OCI-LY7 (cell line): ENCODE measurements at regions not wholly inside any gene's neighbourhood (a gene's known extent, or its start where the extent isn't known, plus 50 kb on each side); places are given as distances from the start of the nearest gene placed in this dataset.

Experiments
- BruUV-seq: library from RNA; stranded (reverse); fragments of 400-500 nt; replicated peaks from 2 replicates; lab custom pipeline; 2021; lab: Mats Ljungman, UMichigan
- CTCF ChIA-PET: fragments of 300-600 bp; sonication (Branson Sonifier 250); formaldehyde crosslinking; loops from one replicate; lab custom pipeline; 2022; ENCODE audit warnings: antibody characterized with exemption; ENCODE audit not compliant: unreplicated experiment; lab: Charles Lee
- POLR2A ChIA-PET: fragments of 300-600 bp; sonication (Branson Sonifier 250); formaldehyde crosslinking; loops from one replicate; lab custom pipeline; 2022; ENCODE audit warnings: antibody characterized with exemption; lab: Charles Lee
- DNase-seq: peaks from one replicate; pipeline ENCODE4 v3.0.0-alpha.2; 2015; ENCODE audit warnings: low spot score
- H2AFZ ChIP-seq: fragments of 200-600 bp; sonication (generic), shearing (Covaris generic); 2 replicates; pipeline ENCODE4 v1.6.1; 2014; ENCODE audit warnings: mild to moderate bottlenecking, antibody characterized with exemption, low read length, moderate library complexity
- H3K27ac ChIP-seq: fragments of 200-600 bp; sonication (generic); 2 replicates; pipeline ENCODE4 v1.5.1; 2014; ENCODE audit warnings: mixed run types, low read depth, mild to moderate bottlenecking, moderate library complexity, low read length, inconsistent platforms; ENCODE audit not compliant: poor library complexity, severe bottlenecking
- H3K36me3 ChIP-seq: fragments of 200-600 bp; sonication (generic); 2 replicates; pipeline ENCODE4 v1.6.1; 2014; ENCODE audit warnings: mild to moderate bottlenecking, antibody characterized with exemption, low read length, moderate library complexity, mixed read lengths; ENCODE audit not compliant: insufficient read depth
- H3K4me1 ChIP-seq: fragments of 200-600 bp; sonication (generic); 2 replicates; pipeline ENCODE4 v1.5.1; 2014; ENCODE audit warnings: mild to moderate bottlenecking, low read length; ENCODE audit not compliant: insufficient read depth, poor library complexity, severe bottlenecking
- H3K4me2 ChIP-seq: fragments of 200-600 bp; sonication (generic); 2 replicates; pipeline ENCODE4 v1.6.1; 2014; ENCODE audit warnings: mild to moderate bottlenecking, low read length
- H3K4me3 ChIP-seq: fragments of 200-600 bp; sonication (generic); 2 replicates; pipeline ENCODE4 v1.5.1; 2014; ENCODE audit warnings: mild to moderate bottlenecking, low read depth, low read length; ENCODE audit not compliant: poor library complexity, severe bottlenecking
- H3K79me2 ChIP-seq: fragments of 200-600 bp; sonication (generic); 2 replicates; pipeline ENCODE4 v1.6.1; 2016; ENCODE audit warnings: low read depth, mild to moderate bottlenecking, low read length, moderate library complexity, mixed read lengths; ENCODE audit not compliant: insufficient read depth
- H3K9me2 ChIP-seq: fragments of 200-600 bp; sonication (generic); 2 replicates; pipeline ENCODE4 v1.6.1; 2016; ENCODE audit warnings: mild to moderate bottlenecking, low read length, mixed read lengths; ENCODE audit not compliant: insufficient read depth
- H3K9me3 ChIP-seq: fragments of 200-600 bp; sonication (generic); 2 replicates; pipeline ENCODE4 v1.6.1; 2014; ENCODE audit warnings: mild to moderate bottlenecking, mixed run types, low read length, mixed read lengths
- H4K20me1 ChIP-seq: fragments of 200-600 bp; sonication (generic); 2 replicates; pipeline ENCODE4 v1.6.1; 2014; ENCODE audit warnings: mild to moderate bottlenecking, antibody characterized with exemption, low read length, moderate library complexity, mixed read lengths; ENCODE audit not compliant: insufficient read depth
- CTCF ChIP-seq: fragments of 200-600 bp; sonication (generic); conservative IDR thresholded peaks from 2 replicates; pipeline ENCODE4 v1.5.1; 2014; ENCODE audit warnings: mild to moderate bottlenecking, antibody characterized with exemption, low read length, moderate library complexity, mixed read lengths
- EZH2phosphoT487 ChIP-seq: fragments of 200-600 bp; sonication (generic); IDR thresholded peaks from 2 replicates; pipeline ENCODE4 v1.6.1; 2018; ENCODE audit warnings: low read depth, borderline replicate concordance, mild to moderate bottlenecking, mixed run types, antibody characterized with exemption, low read length, moderate library complexity, mixed read lengths
- intact Hi-C: fragments of 100-400 bp; cut with micrococcal nuclease; formaldehyde crosslinking; loops from one replicate; pipeline ENCODE4 v1.10.0; 2022; ENCODE audit not compliant: unreplicated experiment

DNA sequence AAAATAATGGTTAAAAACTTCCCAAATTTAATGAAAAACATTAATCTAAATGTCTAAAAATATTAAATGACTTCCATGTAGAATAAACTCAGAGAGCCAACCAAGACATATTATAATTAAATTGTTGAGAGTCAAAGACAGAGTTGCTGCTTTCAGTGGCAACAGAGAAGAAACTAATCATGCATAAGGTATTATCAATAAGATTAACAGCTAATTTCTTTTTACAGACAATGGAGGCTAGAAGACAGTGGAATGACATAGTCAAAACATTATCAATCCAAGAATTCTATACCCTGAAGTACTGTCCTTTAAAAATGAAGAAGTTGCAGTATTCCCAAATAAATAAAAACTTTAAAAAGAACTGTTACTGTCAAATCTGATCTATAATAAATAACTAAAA lies 268.7 kb downstream of the IRX2 start:
- no peak overlapping the region for H2AFZ ChIP-seq
- no TSS peak for BruUV-seq
- no peaks in the 10 kb centered on the region for H3K79me2 ChIP-seq
- no peaks in the 10 kb centered on the region for H3K36me3 ChIP-seq
- H3K4me3 ChIP-seq = no peak overlapping the region
- CTCF ChIA-PET = no interaction called here
- no peaks in the 10 kb centered on the region for H4K20me1 ChIP-seq
- no peak overlapping the region for H3K4me2 ChIP-seq
- H3K4me1 ChIP-seq = no peaks in the 10 kb centered on the region
- intact Hi-C loops = no loop called here
- DNase-seq = no peak
- no peak overlapping the region for H3K27ac ChIP-seq
- POLR2A ChIA-PET = no interaction called here
- TF ChIP-seq CTCF (no peak), EZH2phosphoT487 (no peak)
- H3K9me3 ChIP-seq = peaks cover 12% of the 10 kb centered on the region; the same call in 1 of the 2 replicates
- H3K9me2 ChIP-seq = no peaks in the 10 kb centered on the region

DNA sequence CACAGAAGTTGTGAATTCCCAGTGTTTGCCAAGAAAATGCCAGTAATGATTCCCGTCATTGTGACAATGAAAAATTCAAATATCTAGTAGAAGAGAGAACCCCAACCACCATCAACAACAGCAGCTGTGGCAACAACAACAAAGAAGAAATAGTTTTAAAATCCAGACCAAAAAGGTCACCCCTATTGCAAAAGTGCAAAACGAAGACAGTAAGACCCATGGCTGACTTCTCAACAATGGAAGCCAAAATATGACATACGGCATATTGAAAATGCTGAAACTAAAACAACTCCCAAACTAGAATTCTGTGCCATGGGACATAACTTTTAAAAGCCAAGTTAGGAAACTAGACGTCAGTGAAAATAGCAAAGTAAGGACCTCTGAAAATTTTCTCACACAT lies 270.6 kb downstream of the IRX2 start:
- CTCF ChIA-PET = no interaction called here
- Histone ChIP-seq H3K79me2 (no peaks in the 10 kb centered on the region), H3K36me3 (no peaks in the 10 kb centered on the region), H3K9me3 (peaks cover 12% of the 10 kb centered on the region; the same call in 1 of the 2 replicates), H3K4me3 (no peak overlapping the region), H3K4me1 (no peaks in the 10 kb centered on the region), H4K20me1 (no peaks in the 10 kb centered on the region), H3K4me2 (no peak overlapping the region), H2AFZ (no peak overlapping the region), H3K27ac (no peak overlapping the region), H3K9me2 (no peaks in the 10 kb centered on the region)
- no TSS peak for BruUV-seq
- POLR2A ChIA-PET = no interaction called here
- intact Hi-C loops = no loop called here
- TF ChIP-seq CTCF (no peak), EZH2phosphoT487 (no peak)
- no peak for DNase-seq

GRCh38 chr5:2475902-2476301 lies 275.6 kb downstream of the IRX2 start:
- no peak overlapping the region for H3K27ac ChIP-seq
- H3K4me1 ChIP-seq = no peaks in the 10 kb centered on the region
- DNase-seq = no peak
- no peak overlapping the region for H2AFZ ChIP-seq
- POLR2A ChIA-PET = no interaction called here
- CTCF ChIA-PET = no interaction called here
- BruUV-seq = no TSS peak
- H3K4me3 ChIP-seq = no peak overlapping the region
- no peak overlapping the region for H3K4me2 ChIP-seq
- H3K79me2 ChIP-seq = no peaks in the 10 kb centered on the region
- no peaks in the 10 kb centered on the region for H3K36me3 ChIP-seq
- no peak for TF ChIP-seq CTCF
- intact Hi-C loops = no loop called here
- H3K9me3 ChIP-seq = no peaks in the 10 kb centered on the region
- no peaks in the 10 kb centered on the region for H4K20me1 ChIP-seq
- no peaks in the 10 kb centered on the region for H3K9me2 ChIP-seq
